Thyroid gland (tissue), 4 donors: ENCODE measurements at regions not wholly inside any gene's neighbourhood (a gene's known extent, or its start where the extent isn't known, plus 50 kb on each side); places are given as distances from the start of the nearest gene placed in this dataset.

Experiments
- DNase-seq, 2 donors: peaks; one replicate each; pipeline ENCODE4 v3.0.0-alpha.2; 2019
- H3K27ac ChIP-seq, 3 donors: fragments of 200-600 bp; sonication (generic); 1 replicate in 2 of 3; 2 replicates in 1 of 3; pipeline ENCODE4 v1.5.1; 2016 to 2019; ENCODE audit warnings: mild to moderate bottlenecking in 1 of 3, moderate library complexity in 1 of 3
- H3K27me3 ChIP-seq: fragments of 200-600 bp; sonication (generic); one replicate; pipeline ENCODE4 v1.5.1; 2019
- H3K36me3 ChIP-seq, 2 donors: fragments of 200-600 bp; sonication (generic); one replicate each; pipeline ENCODE4 v1.5.1; 2016 to 2019
- H3K4me1 ChIP-seq, 2 donors: fragments of 200-600 bp; sonication (generic); one replicate each; pipeline ENCODE4 v1.5.1; 2017 to 2019
- H3K4me3 ChIP-seq, 3 donors: fragments of 200-600 bp; sonication (generic); replicated peaks in 1 of 3; 1 replicate in 2 of 3; 2 replicates in 1 of 3; pipeline ENCODE4 v1.5.1; 2016; ENCODE audit warnings: mild to moderate bottlenecking in 1 of 3
- H3K9me3 ChIP-seq: fragments of 200-600 bp; sonication (generic); one replicate; pipeline ENCODE4 v1.5.1; 2017
- POLR2A ChIP-seq, 2 donors: fragments of 450-650 bp; IDR thresholded peaks; one replicate each; pipeline ENCODE4 v1.6.1; 2017; ENCODE audit warnings: antibody characterized with exemption in 2 of 2, mild to moderate bottlenecking in 2 of 2, moderate library complexity in 1 of 2
- WGBS, 2 donors: methylation state at CpG; one replicate each; pipeline ENCODE4 v1.1.5; 2017; 5-methylcytosine and 5-hydroxymethylcytosine counted together
- intact Hi-C: fragments of 100-400 bp; cut with DNase I; formaldehyde crosslinking; loops from one replicate; pipeline ENCODE4 v1.15.1; 2023
- TF ChIP-seq, protein P1 (sequence below), 6 experiments: fragments of 200-600 bp in 3 of 6; fragments of 450-650 bp in 3 of 6; sonication (generic) in 3 of 6; IDR thresholded peaks; one replicate each; pipeline ENCODE4 v1.5.1; 2016 to 2019; ENCODE audit warnings: antibody characterized with exemption in 6 of 6, mild to moderate bottlenecking in 2 of 6, inconsistent platforms in 1 of 6, moderate library complexity in 1 of 6

DNA sequence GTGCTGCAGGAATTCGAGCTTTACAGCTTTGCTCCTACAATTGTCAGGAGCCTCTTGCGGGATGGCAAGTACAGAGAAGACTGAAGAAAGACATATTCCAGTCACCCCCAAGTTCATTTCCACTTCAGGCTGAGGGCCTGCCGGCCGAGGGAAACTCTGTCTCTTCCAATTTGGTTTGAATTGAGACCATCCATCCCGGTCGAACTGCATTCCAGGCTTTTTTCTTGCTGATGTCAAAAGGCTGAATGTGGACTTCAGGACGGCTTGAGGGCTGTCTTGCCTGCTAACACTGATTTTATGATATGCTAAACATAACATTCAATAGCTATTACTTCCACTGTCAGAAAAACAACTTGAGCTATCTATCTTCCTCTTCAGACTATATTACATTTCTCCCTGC is 79.8 kb upstream of the PLXNA2 start:
- no peak for DNase-seq
- WGBS, 2 donors: 32 to 41% methylated on average over 7 of the region's 7 CpGs
- Histone ChIP-seq H3K4me3 (no peak overlapping the region), H3K9me3 (no peaks in the 10 kb centered on the region), H3K36me3 (no peaks in the 10 kb centered on the region), H3K4me1 (no peaks in the 10 kb centered on the region), H3K27ac (no peak overlapping the region), H3K27me3 (no peaks in the 10 kb centered on the region)
- TF ChIP-seq POLR2A (IDR thresholded peaks at IDR 0.05): no peak
- TF ChIP-seq, protein P1, sequence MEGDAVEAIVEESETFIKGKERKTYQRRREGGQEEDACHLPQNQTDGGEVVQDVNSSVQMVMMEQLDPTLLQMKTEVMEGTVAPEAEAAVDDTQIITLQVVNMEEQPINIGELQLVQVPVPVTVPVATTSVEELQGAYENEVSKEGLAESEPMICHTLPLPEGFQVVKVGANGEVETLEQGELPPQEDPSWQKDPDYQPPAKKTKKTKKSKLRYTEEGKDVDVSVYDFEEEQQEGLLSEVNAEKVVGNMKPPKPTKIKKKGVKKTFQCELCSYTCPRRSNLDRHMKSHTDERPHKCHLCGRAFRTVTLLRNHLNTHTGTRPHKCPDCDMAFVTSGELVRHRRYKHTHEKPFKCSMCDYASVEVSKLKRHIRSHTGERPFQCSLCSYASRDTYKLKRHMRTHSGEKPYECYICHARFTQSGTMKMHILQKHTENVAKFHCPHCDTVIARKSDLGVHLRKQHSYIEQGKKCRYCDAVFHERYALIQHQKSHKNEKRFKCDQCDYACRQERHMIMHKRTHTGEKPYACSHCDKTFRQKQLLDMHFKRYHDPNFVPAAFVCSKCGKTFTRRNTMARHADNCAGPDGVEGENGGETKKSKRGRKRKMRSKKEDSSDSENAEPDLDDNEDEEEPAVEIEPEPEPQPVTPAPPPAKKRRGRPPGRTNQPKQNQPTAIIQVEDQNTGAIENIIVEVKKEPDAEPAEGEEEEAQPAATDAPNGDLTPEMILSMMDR (IDR thresholded peaks at IDR 0.05): no peak
- intact Hi-C loops: no loop called here

DNA sequence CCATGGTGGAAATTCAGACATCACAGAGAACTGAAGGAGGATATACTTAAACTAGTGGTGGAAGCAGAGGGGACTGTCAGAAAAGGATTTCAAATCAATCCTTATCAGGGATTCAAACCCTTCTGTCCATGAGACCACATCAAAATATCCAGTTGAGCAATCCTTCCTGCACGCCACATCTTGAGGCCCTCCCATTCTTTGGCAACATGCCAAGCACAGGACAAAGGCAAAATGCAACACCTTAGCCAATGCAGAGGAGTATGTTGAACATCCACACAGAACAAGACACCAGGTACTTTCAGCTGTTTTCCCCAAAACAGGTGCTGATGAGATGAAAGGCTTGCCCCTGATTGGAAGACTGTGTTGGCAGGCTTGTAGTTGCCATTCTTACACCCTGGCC is 81.8 kb upstream of the PLXNA2 start:
- intact Hi-C loops: no loop called here
- WGBS, 2 donors: 59 to 65% methylated on average over 1 of the region's 1 CpG
- no peaks in the 10 kb centered on the region for H3K36me3 ChIP-seq
- no peak overlapping the region for H3K4me3 ChIP-seq
- TF ChIP-seq, protein P1 (IDR thresholded peaks at IDR 0.05): no peak
- TF ChIP-seq POLR2A (IDR thresholded peaks at IDR 0.05): no peak
- DNase-seq: peak in 1 of 2 donors; percentile 3
- H3K4me1 ChIP-seq: no peaks in the 10 kb centered on the region
- no peak overlapping the region for H3K27ac ChIP-seq
- no peaks in the 10 kb centered on the region for H3K9me3 ChIP-seq
- no peaks in the 10 kb centered on the region for H3K27me3 ChIP-seq

DNA sequence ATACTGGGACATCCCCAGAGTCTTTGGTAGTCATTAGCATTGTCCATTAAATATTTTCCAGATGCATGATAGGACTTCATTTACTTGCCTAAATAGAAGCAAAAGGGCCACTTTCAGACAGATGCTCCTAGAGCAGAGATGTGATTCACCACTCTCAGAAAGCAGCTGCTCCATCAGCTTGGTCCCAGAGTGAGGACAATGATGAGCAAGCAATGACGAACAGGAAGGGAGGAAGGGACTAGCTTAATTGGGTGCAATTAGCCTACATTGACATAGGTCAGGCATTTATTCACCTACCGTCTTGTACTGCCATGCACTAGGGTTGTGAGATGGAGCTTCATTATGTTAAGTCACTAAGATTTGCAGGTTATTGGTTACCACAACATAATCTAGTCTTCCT is 85.1 kb upstream of the PLXNA2 start:
- Histone ChIP-seq H3K27me3 (no peaks in the 10 kb centered on the region), H3K9me3 (no peaks in the 10 kb centered on the region), H3K4me3 (no peak overlapping the region), H3K27ac (no peak overlapping the region), H3K36me3 (no peaks in the 10 kb centered on the region), H3K4me1 (no peaks in the 10 kb centered on the region)
- no peak for DNase-seq
- TF ChIP-seq, protein P1 (IDR thresholded peaks at IDR 0.05): no peak
- TF ChIP-seq POLR2A (IDR thresholded peaks at IDR 0.05): no peak
- intact Hi-C loops: no loop called here
- WGBS, 2 donors: 93 to 95% methylated on average over 2 of the region's 2 CpGs

DNA sequence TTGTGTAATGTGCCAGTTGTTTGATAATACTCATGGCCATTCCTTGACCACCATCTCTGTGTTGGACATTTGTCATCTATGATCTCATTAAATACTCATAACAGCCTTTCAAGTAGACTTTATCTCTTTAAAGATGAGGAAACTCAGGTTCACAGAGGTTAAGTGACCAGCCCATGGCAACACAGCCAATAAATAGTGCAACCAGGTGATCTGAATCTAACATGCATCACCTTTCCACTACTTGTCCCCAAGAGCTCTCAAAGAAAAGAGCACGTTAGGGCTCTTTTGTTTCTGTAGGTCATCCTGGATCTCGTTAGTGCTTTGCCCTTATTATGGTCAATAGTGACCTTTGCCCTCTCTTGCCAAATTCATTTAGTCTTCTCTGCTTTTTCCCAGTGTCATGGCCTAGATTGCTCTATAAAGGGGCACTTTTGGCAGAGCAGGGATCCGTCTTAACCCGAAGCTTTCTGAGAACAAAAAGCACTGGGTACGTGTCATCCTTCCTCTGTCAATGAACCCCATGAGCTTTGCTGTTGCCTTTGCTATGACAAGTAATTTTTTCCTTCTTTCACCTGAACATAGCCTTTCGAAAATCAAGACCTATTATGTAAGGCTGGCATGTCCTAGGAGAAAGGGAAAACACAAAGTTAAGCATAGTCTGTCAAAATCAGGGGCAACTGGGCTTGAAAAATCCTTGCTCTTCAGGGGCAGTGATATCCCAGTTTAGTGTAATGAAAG is 88.0 kb upstream of the PLXNA2 start:
- no peak for TF ChIP-seq POLR2A (IDR thresholded peaks at IDR 0.05)
- TF ChIP-seq, protein P1 (IDR thresholded peaks at IDR 0.05): no peak
- intact Hi-C loops: no loop called here
- 84 to 87% methylated on average over 6 of the region's 6 CpGs for WGBS, 2 donors
- DNase-seq: no peak
- Histone ChIP-seq H3K4me1 (no peaks in the 10 kb centered on the region), H3K4me3 (no peak overlapping the region), H3K9me3 (no peaks in the 10 kb centered on the region), H3K27ac (no peak overlapping the region), H3K27me3 (no peaks in the 10 kb centered on the region), H3K36me3 (no peaks in the 10 kb centered on the region)

DNA sequence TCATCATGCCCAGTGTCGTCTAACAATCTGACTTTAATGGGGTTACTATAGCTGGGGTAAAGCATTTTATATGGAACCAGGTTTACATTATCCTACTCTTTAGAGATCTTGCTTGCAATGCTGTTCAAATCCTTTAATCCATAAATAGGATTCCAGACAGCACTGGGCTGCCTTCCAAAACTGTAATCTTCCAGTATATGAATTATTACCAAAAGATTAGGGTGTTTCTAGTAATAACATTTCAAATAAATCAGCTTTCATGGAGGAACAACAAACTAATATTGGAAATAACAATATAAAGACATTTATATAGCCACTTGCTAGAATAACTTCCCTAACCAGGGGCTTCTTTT is 88.6 kb upstream of the PLXNA2 start:
- intact Hi-C loops: no loop called here
- no peaks in the 10 kb centered on the region for H3K4me1 ChIP-seq
- no peaks in the 10 kb centered on the region for H3K9me3 ChIP-seq
- no peaks in the 10 kb centered on the region for H3K27me3 ChIP-seq
- no peaks in the 10 kb centered on the region for H3K36me3 ChIP-seq
- no peak overlapping the region for H3K27ac ChIP-seq
- WGBS, 2 donors: 77 to 85% methylated on average over 1 of the region's 1 CpG
- TF ChIP-seq POLR2A (IDR thresholded peaks at IDR 0.05): no peak
- H3K4me3 ChIP-seq: no peak overlapping the region
- no peak for DNase-seq
